Stimulated activated CD8-positive, alpha-beta memory T cell treated with anti-CD3 and anti-CD28 coated beads, Interleukin-4, amount 100 ng/mL, for 4 hours (primary cell): ENCODE measurements at regions not wholly inside any gene's neighbourhood (a gene's known extent, or its start where the extent isn't known, plus 50 kb on each side); places are given as distances from the start of the nearest gene placed in this dataset.

ENCODE experiments used
- DNase-seq, 2 donors: peaks; one replicate each; pipeline ENCODE4 v3.0.0-alpha.2; 2020; ENCODE audit warnings: low read depth in 2 of 2, low spot score in 1 of 2

DNA sequence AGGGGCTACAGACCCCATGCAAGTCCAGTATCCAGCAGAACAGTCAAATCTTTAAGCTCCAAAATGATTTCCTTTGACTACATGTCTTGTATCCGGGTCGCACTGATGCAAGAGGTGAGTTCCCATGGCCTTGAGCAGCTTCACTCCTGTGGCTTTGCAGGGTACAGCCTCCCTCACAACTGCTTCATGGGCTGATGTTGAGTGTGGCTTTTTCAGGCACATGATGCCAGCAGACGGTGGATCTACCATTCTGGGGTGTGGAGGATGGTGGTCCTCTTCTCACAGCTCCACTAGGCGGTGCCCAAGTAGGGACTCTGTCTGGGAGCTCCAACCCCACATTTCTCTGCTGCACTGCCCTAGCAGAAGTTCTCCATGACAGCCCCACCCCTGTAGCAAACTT lies 208.4 kb downstream of the INSIG2 start:
- no peak for DNase-seq

- DNase-seq, result no peak
Measured at GRCh38 chr2:118295592-118296390, 207.5 kb downstream of the INSIG2 start.

DNA sequence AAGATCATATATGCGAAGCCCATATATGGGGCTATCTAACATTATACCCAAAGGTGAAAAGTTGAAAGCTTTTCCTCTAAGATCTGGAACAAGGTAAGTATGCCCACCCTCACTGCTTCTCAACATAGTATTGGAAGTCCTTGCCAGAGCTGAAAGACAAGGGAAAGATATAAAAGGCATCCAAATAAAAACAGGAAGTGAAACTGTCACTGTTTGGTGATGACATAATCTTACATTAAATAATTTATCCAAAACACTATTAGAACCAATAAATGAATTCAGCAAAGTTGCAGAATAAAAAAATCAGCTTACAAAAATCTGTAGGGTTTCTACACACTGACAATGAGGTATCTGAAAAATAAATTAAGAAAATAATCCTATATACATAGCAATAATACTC lies 205.8 kb downstream of the INSIG2 start:
- DNase-seq, result no peak

GRCh38 chr2:118292991-118293390 lies 204.7 kb downstream of the INSIG2 start:
- DNase-seq, result no peak

- DNase-seq, result no peak
Measured at GRCh38 chr2:118291251-118291880, 203.1 kb downstream of the INSIG2 start.

GRCh38 chr2:118290411-118291250 lies 202.4 kb downstream of the INSIG2 start:
- DNase-seq, result no peak

GRCh38 chr2:118279005-118279404 lies 190.7 kb downstream of the INSIG2 start:
- DNase-seq, result no peak

DNA sequence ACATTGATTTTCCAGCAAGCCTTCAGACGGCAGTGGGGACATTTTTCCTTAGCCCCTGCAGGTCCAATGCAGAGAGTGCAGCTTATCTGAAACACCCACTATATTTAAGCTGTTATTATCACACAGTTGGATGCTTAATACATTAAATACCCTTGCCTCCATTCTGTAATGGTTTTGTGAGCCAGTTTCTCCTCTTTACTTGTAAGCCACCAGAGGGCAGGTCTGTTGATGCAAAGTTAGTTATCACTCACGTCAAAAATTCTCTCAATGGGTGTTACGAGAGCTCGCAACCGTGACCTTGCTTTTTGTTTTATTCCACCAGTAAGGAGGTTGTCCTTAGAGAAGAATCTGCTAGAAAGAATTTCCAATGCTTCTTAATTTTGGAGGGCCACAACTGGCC lies 189.8 kb downstream of the INSIG2 start:
- DNase-seq, result no peak

- DNase-seq, result no peak
Measured at GRCh38 chr2:118274841-118275510, 186.7 kb downstream of the INSIG2 start.

DNA sequence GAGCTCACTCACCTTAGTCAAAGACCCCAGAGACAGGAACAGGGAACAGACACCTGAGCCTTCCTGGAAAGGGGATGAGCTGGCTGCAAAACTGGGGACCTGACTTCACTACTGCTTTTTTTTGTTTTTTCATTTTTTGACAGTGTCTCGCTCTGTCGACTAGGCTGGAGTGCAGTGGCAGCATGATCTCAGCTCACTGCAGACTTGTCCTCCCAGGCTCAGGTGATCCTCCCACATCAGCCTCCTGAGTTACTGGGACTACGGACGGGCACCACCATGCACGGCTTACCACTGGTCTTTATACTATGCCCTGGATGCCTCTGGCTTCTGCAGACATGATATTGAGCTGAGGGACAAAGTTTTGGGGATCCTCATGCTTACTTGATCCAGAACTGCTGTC lies 184.1 kb downstream of the INSIG2 start:
- DNase-seq, result no peak

- no peak for DNase-seq
Measured at GRCh38 chr2:118269408-118270051, 181.3 kb downstream of the INSIG2 start.

DNA sequence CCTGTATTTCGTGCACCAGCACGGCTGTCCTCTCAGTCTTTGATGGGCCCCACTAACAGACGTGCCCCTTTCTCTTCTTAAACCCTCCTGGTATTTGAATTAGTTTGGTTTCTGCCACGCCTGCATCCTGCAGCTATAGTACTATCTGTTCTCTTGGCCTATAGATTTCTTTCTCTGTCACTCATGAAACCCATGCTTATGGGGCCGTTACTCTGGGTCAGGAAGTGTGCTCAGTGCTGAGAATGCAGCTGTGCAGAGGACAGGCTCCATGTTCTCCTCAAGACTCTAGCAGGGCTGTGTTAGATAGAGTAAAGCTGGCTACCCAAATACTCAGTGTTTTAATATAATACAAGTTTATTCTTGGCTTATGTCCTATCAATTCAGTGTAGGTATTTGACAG lies 180.0 kb downstream of the INSIG2 start:
- no peak for DNase-seq

DNA sequence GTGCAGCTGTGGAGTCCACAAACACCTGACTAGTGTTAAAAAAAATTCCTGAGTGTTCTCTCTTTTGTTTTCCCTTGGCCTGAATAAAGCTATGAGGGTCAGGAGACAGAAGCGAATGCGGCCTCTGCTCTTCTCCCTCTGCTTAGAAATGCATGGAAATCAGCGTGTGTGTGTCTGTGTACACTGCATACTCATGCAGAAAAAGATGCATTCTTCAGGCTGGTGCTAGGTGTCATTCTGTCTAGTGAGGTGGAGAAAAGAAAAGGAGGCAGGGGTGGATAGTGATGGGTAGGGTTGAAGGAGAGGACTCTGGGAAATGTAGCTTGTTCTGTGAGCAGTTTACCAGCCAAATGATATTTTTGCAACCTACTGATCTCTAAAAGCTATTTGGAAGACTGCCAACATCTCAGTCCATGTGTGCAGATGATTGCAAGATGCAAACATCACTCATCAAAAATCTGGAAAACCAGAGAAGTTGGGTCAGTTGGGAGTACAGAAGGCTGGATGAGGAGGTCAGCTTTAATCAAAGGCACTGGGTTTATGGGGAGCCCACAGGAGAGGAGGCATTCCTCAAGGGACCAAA lies 177.7 kb downstream of the INSIG2 start:
- no peak for DNase-seq

DNA sequence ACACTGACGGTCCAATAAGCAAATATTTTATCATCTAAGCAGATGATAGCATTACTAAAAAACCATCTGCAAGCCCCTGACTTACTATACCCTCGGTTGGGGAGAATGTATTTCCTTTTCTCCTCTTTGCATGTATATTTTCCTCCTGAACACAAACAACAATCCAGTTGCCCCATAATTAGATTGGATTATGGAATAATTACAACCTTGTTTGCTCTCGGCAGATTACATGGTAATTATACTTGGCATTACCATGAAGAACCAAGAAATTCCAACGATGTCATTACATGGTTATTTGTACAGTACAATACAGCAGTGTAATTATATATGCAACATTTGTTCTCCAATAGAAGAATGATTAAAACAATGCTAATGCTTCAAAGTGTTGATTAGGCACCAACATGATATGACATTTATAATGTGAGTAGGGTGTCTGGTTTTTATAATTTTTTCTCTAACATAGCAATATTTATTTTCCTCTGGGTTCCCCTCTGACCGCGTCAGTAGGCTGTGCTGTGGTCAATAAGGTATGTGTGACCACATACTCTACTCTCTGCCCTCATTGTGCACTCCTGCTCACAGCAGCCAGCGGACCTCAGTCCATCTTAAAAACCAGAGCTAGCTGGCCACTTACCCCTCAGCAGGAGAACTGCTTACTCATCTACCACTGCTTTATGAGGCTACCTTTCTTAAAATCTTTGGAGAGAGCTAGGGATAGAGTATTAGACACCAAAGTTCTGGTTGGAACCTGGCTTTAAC lies 176.1 kb downstream of the INSIG2 start:
- DNase-seq, result no peak

GRCh38 chr2:118257696-118258095 lies 169.4 kb downstream of the INSIG2 start:
- DNase-seq, result no peak

DNA sequence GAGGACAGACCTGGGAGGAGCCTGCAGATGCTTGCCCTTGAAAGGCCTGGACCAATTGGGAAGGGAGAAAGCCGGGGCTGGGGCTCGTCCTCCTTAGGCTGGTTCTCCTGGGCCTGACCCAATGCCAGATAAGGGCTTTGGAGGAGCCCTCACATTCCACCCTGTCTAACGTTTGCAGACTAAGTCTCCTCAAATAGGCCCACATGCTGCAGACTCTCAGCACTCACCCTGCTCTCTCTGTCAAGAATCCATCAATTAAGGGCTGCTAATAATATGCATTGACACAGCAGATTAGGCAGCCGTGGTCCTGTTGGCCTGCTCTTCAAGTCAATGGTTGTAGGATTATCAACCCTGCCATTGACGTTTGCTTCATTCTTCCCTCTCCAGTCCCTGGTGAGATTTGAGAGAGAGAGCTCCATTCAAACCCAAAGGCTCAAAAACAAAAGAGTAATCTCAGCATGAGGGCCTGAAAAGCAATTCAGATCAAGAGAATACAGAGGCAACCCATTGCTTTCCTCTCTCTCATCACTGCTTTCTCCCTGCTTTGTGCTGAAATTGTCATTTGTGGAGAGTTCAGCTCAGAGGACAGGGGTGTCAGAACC lies 167.6 kb downstream of the INSIG2 start:
- DNase-seq, result no peak

GRCh38 chr2:118255301-118255700 lies 167.0 kb downstream of the INSIG2 start:
- no peak for DNase-seq

DNA sequence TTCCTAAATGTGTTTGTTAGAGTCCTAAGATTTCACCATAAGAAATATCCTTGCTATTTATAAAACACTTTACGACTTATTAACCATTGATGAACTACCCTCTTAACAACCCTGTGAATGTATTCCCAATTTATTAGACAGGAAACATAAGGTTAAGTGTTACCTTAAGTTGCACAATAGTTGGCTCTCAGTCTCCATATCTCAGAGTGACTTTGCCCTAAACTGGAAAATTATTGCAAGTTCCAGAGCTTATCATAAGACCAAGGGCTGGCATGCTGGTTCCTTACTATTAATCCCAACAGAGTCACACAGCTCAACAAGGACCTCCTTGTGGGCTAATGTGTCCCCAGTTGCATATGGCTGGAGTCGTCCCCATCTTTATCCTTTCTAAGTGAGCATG lies 165.8 kb downstream of the INSIG2 start:
- no peak for DNase-seq

GRCh38 chr2:118251427-118251826 lies 163.2 kb downstream of the INSIG2 start:
- no peak for DNase-seq
